Hepatocyte (in vitro differentiated cells): ENCODE measurements at regions not wholly inside any gene's neighbourhood (a gene's known extent, or its start where the extent isn't known, plus 50 kb on each side); places are given as distances from the start of the nearest gene placed in this dataset.
"Not testable (repeated sequence)": the region's sequence is repeated elsewhere in the genome, so short reads cannot be mapped to it uniquely, and the experiment has no call there.

ENCODE experiments used
- DNase-seq: peaks from one replicate; pipeline ENCODE4 v3.0.0-alpha.2; 2016; ENCODE audit warnings: low spot score
- H2AFZ ChIP-seq: fragments of 200-600 bp; sonication (generic); 2 replicates; pipeline ENCODE4 v1.6.0; 2016; ENCODE audit warnings: antibody characterized with exemption, mild to moderate bottlenecking
- H3K27ac ChIP-seq: fragments of 200-600 bp; sonication (generic); 2 replicates; pipeline ENCODE4 v1.5.1; 2016; ENCODE audit warnings: mild to moderate bottlenecking
- H3K27me3 ChIP-seq: fragments of 200-600 bp; sonication (generic); 2 replicates; pipeline ENCODE4 v1.6.1; 2016
- H3K36me3 ChIP-seq: fragments of 200-600 bp; sonication (generic); replicated peaks from 2 replicates; pipeline ENCODE4 v1.5.1; 2016; ENCODE audit warnings: low read depth; ENCODE audit not compliant: insufficient read depth
- H3K4me1 ChIP-seq: fragments of 200-600 bp; sonication (generic); 2 replicates; pipeline ENCODE4 v1.5.1; 2016; ENCODE audit warnings: mild to moderate bottlenecking, moderate library complexity; ENCODE audit not compliant: insufficient read depth
- H3K4me2 ChIP-seq: fragments of 200-600 bp; sonication (generic); 2 replicates; pipeline ENCODE4 v1.6.0; 2016
- H3K4me3 ChIP-seq: fragments of 200-600 bp; sonication (generic); 2 replicates; pipeline ENCODE4 v1.5.1; 2016; ENCODE audit warnings: mild to moderate bottlenecking
- H3K79me2 ChIP-seq: fragments of 200-600 bp; sonication (generic); 2 replicates; pipeline ENCODE4 v1.6.0; 2017; ENCODE audit warnings: mild to moderate bottlenecking
- H3K9me2 ChIP-seq: fragments of 200-600 bp; sonication (generic); replicated peaks from 2 replicates; pipeline ENCODE4 v1.6.0; 2017; ENCODE audit warnings: mild to moderate bottlenecking; ENCODE audit not compliant: insufficient read depth
- H3K9me3 ChIP-seq: fragments of 200-600 bp; sonication (generic); 2 replicates; pipeline ENCODE4 v1.5.1; 2016; ENCODE audit warnings: low read depth, mild to moderate bottlenecking
- H4K20me1 ChIP-seq: fragments of 200-600 bp; sonication (generic); 2 replicates; pipeline ENCODE4 v1.6.0; 2016; ENCODE audit warnings: mild to moderate bottlenecking; ENCODE audit not compliant: insufficient read depth, poor library complexity, severe bottlenecking
- CTCF ChIP-seq: fragments of 200-600 bp; sonication (generic); IDR thresholded peaks from 2 replicates; pipeline ENCODE4 v1.5.1; 2016; ENCODE audit warnings: antibody characterized with exemption, mild to moderate bottlenecking; ENCODE audit not compliant: poor library complexity
- EZH2 ChIP-seq: fragments of 200-600 bp; sonication (generic); IDR thresholded peaks from 2 replicates; pipeline ENCODE4 v1.6.1; 2016; ENCODE audit warnings: antibody characterized with exemption, mild to moderate bottlenecking, borderline replicate concordance
- EZH2phosphoT487 ChIP-seq: fragments of 200-600 bp; sonication (generic); IDR thresholded peaks from one replicate; pipeline ENCODE4 v1.6.1; 2018; ENCODE audit warnings: antibody characterized with exemption, mild to moderate bottlenecking, low read depth, moderate library complexity; ENCODE audit not compliant: unreplicated experiment, severe bottlenecking
- WGBS: methylation state at CpG from one replicate; pipeline ENCODE4 v1.1.6; 2016; ENCODE audit warnings: low lambda C conversion rate; ENCODE audit errors: missing lambda C conversion rate; 5-methylcytosine and 5-hydroxymethylcytosine counted together

- no peak overlapping the region for H3K4me3 ChIP-seq
- TF ChIP-seq EZH2phosphoT487 (no peak), EZH2 (no peak), CTCF (no peak)
- H3K36me3 ChIP-seq = no peaks in the 10 kb centered on the region
- no peak for DNase-seq
- H3K4me2 ChIP-seq = no peak overlapping the region
- no peaks in the 10 kb centered on the region for H3K9me3 ChIP-seq
- H3K27ac ChIP-seq = peak overlapping the region; percentile 68
- H3K27me3 ChIP-seq = no peaks in the 10 kb centered on the region
- H3K79me2 ChIP-seq = no peaks in the 10 kb centered on the region
- H4K20me1 ChIP-seq = no peaks in the 10 kb centered on the region
- 82% methylated on average over 9 of the region's 9 CpGs for WGBS
- no peaks in the 10 kb centered on the region for H3K9me2 ChIP-seq
- peaks cover 3% of the 10 kb centered on the region for H3K4me1 ChIP-seq
- peak overlapping the region; percentile 50 for H2AFZ ChIP-seq
Measured at GRCh38 chr19:20276011-20276731, 109.2 kb downstream of the ZNF486 start.

GRCh38 chr19:20273951-20274570 lies 107.0 kb downstream of the ZNF486 start:
- H3K9me2 ChIP-seq = no peaks in the 10 kb centered on the region
- H3K4me3 ChIP-seq = no peak overlapping the region
- H2AFZ ChIP-seq = no peak overlapping the region
- no peak overlapping the region for H3K27ac ChIP-seq
- H3K4me2 ChIP-seq = no peak overlapping the region
- TF ChIP-seq EZH2 (no peak), CTCF (no peak), EZH2phosphoT487 (no peak)
- H3K79me2 ChIP-seq = no peaks in the 10 kb centered on the region
- H3K27me3 ChIP-seq = no peaks in the 10 kb centered on the region
- H3K4me1 ChIP-seq = peaks cover 3% of the 10 kb centered on the region
- H3K9me3 ChIP-seq = no peaks in the 10 kb centered on the region
- no peaks in the 10 kb centered on the region for H3K36me3 ChIP-seq
- no peak for DNase-seq
- no peaks in the 10 kb centered on the region for H4K20me1 ChIP-seq
- 96% methylated on average over 4 of the region's 4 CpGs for WGBS

GRCh38 chr19:20273376-20273775 lies 106.4 kb downstream of the ZNF486 start:
- no peak for DNase-seq
- peaks cover 3% of the 10 kb centered on the region for H3K4me1 ChIP-seq
- no peak overlapping the region for H3K4me3 ChIP-seq
- no peaks in the 10 kb centered on the region for H4K20me1 ChIP-seq
- H3K4me2 ChIP-seq = no peak overlapping the region
- H3K36me3 ChIP-seq = no peaks in the 10 kb centered on the region
- no peak overlapping the region for H3K27ac ChIP-seq
- H3K9me2 ChIP-seq = no peaks in the 10 kb centered on the region
- 46% methylated on average over 3 of the region's 3 CpGs for WGBS
- no peaks in the 10 kb centered on the region for H3K27me3 ChIP-seq
- TF ChIP-seq EZH2 = no peak
- no peak for TF ChIP-seq CTCF
- TF ChIP-seq EZH2phosphoT487 = no peak
- H2AFZ ChIP-seq = no peak overlapping the region
- no peaks in the 10 kb centered on the region for H3K79me2 ChIP-seq
- H3K9me3 ChIP-seq = no peaks in the 10 kb centered on the region

- not testable (repeated sequence) for H3K4me2 ChIP-seq, H3K9me3 ChIP-seq, H3K27me3 ChIP-seq, H3K4me3 ChIP-seq, H3K9me2 ChIP-seq, DNase-seq, H4K20me1 ChIP-seq, H2AFZ ChIP-seq, H3K36me3 ChIP-seq, H3K27ac ChIP-seq, H3K79me2 ChIP-seq, H3K4me1 ChIP-seq
- 93% methylated on average over 8 of the region's 8 CpGs for WGBS
Measured at GRCh38 chr19:20272627-20273010, 105.6 kb downstream of the ZNF486 start.

GRCh38 chr19:20271927-20272626 lies 105.1 kb downstream of the ZNF486 start:
- not testable (repeated sequence) for H3K79me2 ChIP-seq, H2AFZ ChIP-seq, DNase-seq, H3K4me2 ChIP-seq, H3K4me1 ChIP-seq, H3K27me3 ChIP-seq, H3K9me3 ChIP-seq, H3K9me2 ChIP-seq, H3K36me3 ChIP-seq, H4K20me1 ChIP-seq, H3K27ac ChIP-seq, H3K4me3 ChIP-seq
- WGBS = 91% methylated on average over 7 of the region's 7 CpGs
